ENCODE measurements at regions not wholly inside any gene's neighbourhood (a gene's known extent, or its start where the extent isn't known, plus 50 kb on each side); places are given as distances from the start of the nearest gene placed in this dataset.

GRCh38 chr17:14434506-14434905 lies 133.6 kb downstream of the HS3ST3B1 start:
- H3K27ac ChIP-seq (ENCODE audit: extremely low read depth, low read depth, low read length) = no peak overlapping the region
- H3K9me1 ChIP-seq (ENCODE audit: control insufficient read depth, insufficient read depth, low read length) = no peaks in the 10 kb centered on the region
- no peaks in the 10 kb centered on the region for H3K79me2 ChIP-seq (ENCODE audit: control insufficient read depth, insufficient read depth, low read length)
- BruUV-seq (replicated peaks) = no TSS peak
- H3K4me2 ChIP-seq (ENCODE audit: insufficient read depth, low read length) = no peak overlapping the region
- no peak for ATAC-seq
- no peaks in the 10 kb centered on the region for H3K9me3 ChIP-seq (replicated peaks; ENCODE audit: control insufficient read depth, insufficient read depth, low read depth, low read length)
- no peak for FAIRE-seq
- in situ Hi-C loops (cut with MboI) (no loop called here), intact Hi-C loops (cut with micrococcal nuclease) (no loop called here)
- H2AFZ ChIP-seq (ENCODE audit: low read depth, low read length) = no peak overlapping the region
- H3K4me1 ChIP-seq (replicated peaks in 1 of 2; ENCODE audit: control insufficient read depth in 2 of 2, insufficient read depth in 2 of 2, low read length in 2 of 2) = no peaks in the 10 kb centered on the region
- POLR2A ChIA-PET = no interaction called here
- no peaks in the 10 kb centered on the region for H4K20me1 ChIP-seq (replicated peaks; ENCODE audit: control insufficient read depth, insufficient read depth, low read length)
- no peak overlapping the region for H3K9ac ChIP-seq (ENCODE audit: insufficient read depth in 1 of 2, low read depth in 2 of 2, low read length in 2 of 2)
- no peak for TF ChIP-seq MBD2 (IDR thresholded peaks at IDR 0.05; ENCODE audit: borderline replicate concordance, low read depth)
- TF ChIP-seq NRF1 (conservative IDR thresholded peaks at IDR 0.05 in 1 of 2, IDR thresholded peaks at IDR 0.05 in 1 of 2) = no peak
- no peak for TF ChIP-seq GATA2 (CRISPR knock-in tag; IDR thresholded peaks at IDR 0.05)
- TF ChIP-seq ETS1 (conservative IDR thresholded peaks at IDR 0.05; ENCODE audit: control insufficient read depth, low read depth, low read length) = no peak
- no peak for TF ChIP-seq ZNF140 (CRISPR knock-in tag; IDR thresholded peaks at IDR 0.05)
- no peak for TF ChIP-seq CHD2 (IDR thresholded peaks at IDR 0.05; ENCODE audit: low read depth, low read length)
- TF ChIP-seq ARHGAP35 (IDR thresholded peaks at IDR 0.05; ENCODE audit: partially characterized antibody) = no peak
- TF ChIP-seq CHD1 (IDR thresholded peaks at IDR 0.05; ENCODE audit: low read length) = no peak
- TF ChIP-seq THRB (CRISPR knock-in tag; conservative IDR thresholded peaks at IDR 0.05) = no peak
- no peak for TF ChIP-seq ZNF398 (CRISPR knock-in tag; IDR thresholded peaks at IDR 0.05)
- H3K36me3 ChIP-seq (ENCODE audit: control insufficient read depth, insufficient read depth, low read length) = no peaks in the 10 kb centered on the region
- CTCF ChIA-PET (ENCODE audit: low intra/inter-chr PET ratio) = no interaction called here
- peaks cover 2 to 10% of the 10 kb centered on the region in 2 experiments; a peak in 2 of 5 replicates for H3K27me3 ChIP-seq (ENCODE audit: control insufficient read depth in 2 of 2, insufficient read depth in 2 of 2, low read length in 2 of 2)
- DNase-seq (ENCODE audit: extremely low read depth in 1 of 4, low spot score in 3 of 4) = no peak
- H3K4me3 ChIP-seq = no peak overlapping the region
